ENCODE measurements at regions not wholly inside any gene's neighbourhood (a gene's known extent, or its start where the extent isn't known, plus 50 kb on each side); places are given as distances from the start of the nearest gene placed in this dataset.

DNA sequence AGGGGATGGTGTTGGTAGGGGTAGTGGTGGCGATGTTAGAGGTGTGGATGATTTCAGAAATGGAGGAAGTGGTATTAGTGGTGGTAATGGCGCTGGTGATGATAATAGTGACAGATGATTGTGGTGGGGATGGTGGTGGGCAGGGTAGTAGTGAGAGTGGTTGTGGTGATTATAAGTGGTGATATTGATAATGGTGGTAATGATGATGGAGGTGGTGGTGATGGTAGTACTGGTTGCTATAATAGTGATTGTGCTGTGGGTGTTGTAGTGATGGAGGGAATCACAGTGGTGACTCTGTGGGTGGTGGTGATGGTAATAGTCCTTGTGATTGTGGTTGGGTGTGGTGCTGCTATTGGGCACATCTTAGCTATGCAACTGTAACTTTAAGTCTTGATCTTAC is 61.6 kb upstream of the TBX20 start:
- TF ChIP-seq, protein P1, sequence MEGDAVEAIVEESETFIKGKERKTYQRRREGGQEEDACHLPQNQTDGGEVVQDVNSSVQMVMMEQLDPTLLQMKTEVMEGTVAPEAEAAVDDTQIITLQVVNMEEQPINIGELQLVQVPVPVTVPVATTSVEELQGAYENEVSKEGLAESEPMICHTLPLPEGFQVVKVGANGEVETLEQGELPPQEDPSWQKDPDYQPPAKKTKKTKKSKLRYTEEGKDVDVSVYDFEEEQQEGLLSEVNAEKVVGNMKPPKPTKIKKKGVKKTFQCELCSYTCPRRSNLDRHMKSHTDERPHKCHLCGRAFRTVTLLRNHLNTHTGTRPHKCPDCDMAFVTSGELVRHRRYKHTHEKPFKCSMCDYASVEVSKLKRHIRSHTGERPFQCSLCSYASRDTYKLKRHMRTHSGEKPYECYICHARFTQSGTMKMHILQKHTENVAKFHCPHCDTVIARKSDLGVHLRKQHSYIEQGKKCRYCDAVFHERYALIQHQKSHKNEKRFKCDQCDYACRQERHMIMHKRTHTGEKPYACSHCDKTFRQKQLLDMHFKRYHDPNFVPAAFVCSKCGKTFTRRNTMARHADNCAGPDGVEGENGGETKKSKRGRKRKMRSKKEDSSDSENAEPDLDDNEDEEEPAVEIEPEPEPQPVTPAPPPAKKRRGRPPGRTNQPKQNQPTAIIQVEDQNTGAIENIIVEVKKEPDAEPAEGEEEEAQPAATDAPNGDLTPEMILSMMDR (conservative IDR thresholded peaks at IDR 0.05 in 1 of 2, IDR thresholded peaks at IDR 0.05 in 1 of 2; ENCODE audit: extremely low read depth in 1 of 2, insufficient read depth in 1 of 2, low read depth in 1 of 2, low read length in 2 of 2): no peak
- TF ChIP-seq EZH2 (IDR thresholded peaks at IDR 0.05; ENCODE audit: borderline replicate concordance, low read length): no peak

All from mammary epithelial cell (primary cell).